Tibial nerve (tissue), 3 donors: ENCODE measurements at regions not wholly inside any gene's neighbourhood (a gene's known extent, or its start where the extent isn't known, plus 50 kb on each side); places are given as distances from the start of the nearest gene placed in this dataset.

Experiments
- POLR2A ChIP-seq, 2 donors: fragments of 450-650 bp; IDR thresholded peaks; one replicate each; pipeline ENCODE4 v1.6.1; 2017; ENCODE audit warnings: antibody characterized with exemption in 2 of 2, mild to moderate bottlenecking in 2 of 2, moderate library complexity in 2 of 2
- TF ChIP-seq, protein P1 (sequence below), 5 experiments: fragments of 200-600 bp in 3 of 5; fragments of 450-650 bp in 2 of 5; sonication (generic) in 3 of 5; IDR thresholded peaks; one replicate each; pipeline ENCODE4 v1.5.1; 2016 to 2019; ENCODE audit warnings: antibody characterized with exemption in 5 of 5, mild to moderate bottlenecking in 3 of 5, moderate library complexity in 2 of 5

DNA sequence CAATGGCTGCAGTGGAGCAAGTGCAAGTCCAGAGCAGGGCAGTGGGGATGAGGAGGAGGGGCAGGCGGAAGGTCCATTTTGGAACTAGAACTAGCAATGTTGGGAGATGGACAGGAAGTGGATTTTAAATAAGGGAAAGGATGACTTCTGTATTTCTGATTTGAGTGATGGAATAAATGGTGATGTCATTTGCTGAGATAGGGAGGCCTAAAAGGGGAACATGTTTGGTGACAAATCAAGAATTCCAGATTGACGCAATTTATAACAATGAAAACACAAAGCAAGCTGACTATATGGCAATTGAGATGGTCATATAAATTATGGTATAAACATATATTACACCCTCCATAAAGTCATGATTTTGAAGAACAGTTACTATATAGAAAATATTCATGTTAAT is 209.3 kb downstream of the SS18 start:
- TF ChIP-seq, protein P1, sequence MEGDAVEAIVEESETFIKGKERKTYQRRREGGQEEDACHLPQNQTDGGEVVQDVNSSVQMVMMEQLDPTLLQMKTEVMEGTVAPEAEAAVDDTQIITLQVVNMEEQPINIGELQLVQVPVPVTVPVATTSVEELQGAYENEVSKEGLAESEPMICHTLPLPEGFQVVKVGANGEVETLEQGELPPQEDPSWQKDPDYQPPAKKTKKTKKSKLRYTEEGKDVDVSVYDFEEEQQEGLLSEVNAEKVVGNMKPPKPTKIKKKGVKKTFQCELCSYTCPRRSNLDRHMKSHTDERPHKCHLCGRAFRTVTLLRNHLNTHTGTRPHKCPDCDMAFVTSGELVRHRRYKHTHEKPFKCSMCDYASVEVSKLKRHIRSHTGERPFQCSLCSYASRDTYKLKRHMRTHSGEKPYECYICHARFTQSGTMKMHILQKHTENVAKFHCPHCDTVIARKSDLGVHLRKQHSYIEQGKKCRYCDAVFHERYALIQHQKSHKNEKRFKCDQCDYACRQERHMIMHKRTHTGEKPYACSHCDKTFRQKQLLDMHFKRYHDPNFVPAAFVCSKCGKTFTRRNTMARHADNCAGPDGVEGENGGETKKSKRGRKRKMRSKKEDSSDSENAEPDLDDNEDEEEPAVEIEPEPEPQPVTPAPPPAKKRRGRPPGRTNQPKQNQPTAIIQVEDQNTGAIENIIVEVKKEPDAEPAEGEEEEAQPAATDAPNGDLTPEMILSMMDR (IDR thresholded peaks at IDR 0.05): no peak
- no peak for TF ChIP-seq POLR2A (IDR thresholded peaks at IDR 0.05)
